ENCODE measurements at regions not wholly inside any gene's neighbourhood (a gene's known extent, or its start where the extent isn't known, plus 50 kb on each side); places are given as distances from the start of the nearest gene placed in this dataset.

GRCh38 chr3:132772252-132772651 lies 50.0 kb upstream of the NPHP3 start:
- no peaks in the 10 kb centered on the region for H3K27me3 ChIP-seq (ENCODE audit: insufficient read depth, low read length, poor library complexity, severe bottlenecking)
- no peaks in the 10 kb centered on the region for H3K9me3 ChIP-seq (ENCODE audit: insufficient read depth, low read depth, low read length)
- no peaks in the 10 kb centered on the region for H3F3A ChIP-seq (ENCODE audit: low read depth)
- no peaks in the 10 kb centered on the region for H3K36me3 ChIP-seq (ENCODE audit: insufficient read depth, low read length)
- H4K20me1 ChIP-seq (ENCODE audit: insufficient read depth, low read length, poor library complexity, severe bottlenecking), result no peaks in the 10 kb centered on the region
- H3K4me1 ChIP-seq (ENCODE audit: insufficient read depth, low read length, poor library complexity, severe bottlenecking), result no peaks in the 10 kb centered on the region
- H3K9me2 ChIP-seq (replicated peaks; ENCODE audit: low read depth, low read length), result no peaks in the 10 kb centered on the region
- no peaks in the 10 kb centered on the region for H3K79me2 ChIP-seq (ENCODE audit: insufficient read depth, low read length)
- no peak overlapping the region for H3K4me3 ChIP-seq (ENCODE audit: low read length, poor library complexity, severe bottlenecking)
- no peak overlapping the region for H3K4me2 ChIP-seq (ENCODE audit: low read depth, low read length, poor library complexity, severe bottlenecking)
- TF ChIP-seq EZH2phosphoT487 (IDR thresholded peaks at IDR 0.05; ENCODE audit: borderline replicate concordance) (no peak), CTCF (conservative IDR thresholded peaks at IDR 0.05; ENCODE audit: low read length) (no peak)
- H3K9ac ChIP-seq (ENCODE audit: low read depth, low read length, poor library complexity, severe bottlenecking), result no peak overlapping the region
- no peak overlapping the region for H2AFZ ChIP-seq (ENCODE audit: low read length)
